MM.1S (cell line): ENCODE measurements at regions not wholly inside any gene's neighbourhood (a gene's known extent, or its start where the extent isn't known, plus 50 kb on each side); places are given as distances from the start of the nearest gene placed in this dataset.

Experiments
- DNase-seq: peaks from one replicate; pipeline ENCODE4 v3.0.0-alpha.2; 2015
- H2AFZ ChIP-seq: fragments of 300-600 bp; sonication (generic); 2 replicates; pipeline ENCODE4 v1.6.0; 2016; ENCODE audit warnings: antibody characterized with exemption, low read length
- H3F3A ChIP-seq: fragments of 300-600 bp; sonication (generic); 2 replicates; pipeline ENCODE4 v1.6.1; 2016; ENCODE audit warnings: mild to moderate bottlenecking, antibody characterized with exemption, low read length, moderate library complexity, mixed read lengths; ENCODE audit not compliant: insufficient read depth
- H3K27ac ChIP-seq: fragments of 300-600 bp; sonication (generic); 2 replicates; pipeline ENCODE4 v1.5.1; 2016; ENCODE audit warnings: mild to moderate bottlenecking, low read length
- H3K27me3 ChIP-seq: fragments of 300-600 bp; sonication (generic); replicated peaks from 2 replicates; pipeline ENCODE4 v1.6.0; 2016; ENCODE audit warnings: low read length; ENCODE audit not compliant: insufficient read depth
- H3K36me3 ChIP-seq: fragments of 300-600 bp; sonication (generic); replicated peaks from 2 replicates; pipeline ENCODE4 v1.6.1; 2016; ENCODE audit warnings: mild to moderate bottlenecking, low read length, mixed read lengths; ENCODE audit not compliant: insufficient read depth
- H3K4me1 ChIP-seq: fragments of 300-600 bp; sonication (generic); 2 replicates; pipeline ENCODE4 v1.6.1; 2016; ENCODE audit warnings: low read length, mixed read lengths
- H3K4me2 ChIP-seq: fragments of 300-600 bp; sonication (generic); 2 replicates; pipeline ENCODE4 v1.6.0; 2016; ENCODE audit warnings: low read depth, low read length
- H3K4me3 ChIP-seq: fragments of 300-600 bp; sonication (generic); 2 replicates; pipeline ENCODE4 v1.5.1; 2016; ENCODE audit warnings: low read length, mixed read lengths
- H3K79me2 ChIP-seq: fragments of 300-600 bp; sonication (generic); 2 replicates; pipeline ENCODE4 v1.6.1; 2016; ENCODE audit warnings: mixed run types, low read length, mixed read lengths
- H3K9ac ChIP-seq: fragments of 300-600 bp; sonication (generic); 2 replicates; pipeline ENCODE4 v1.6.1; 2016; ENCODE audit warnings: low read length, mixed read lengths
- H3K9me2 ChIP-seq: fragments of 300-600 bp; sonication (generic); replicated peaks from 2 replicates; pipeline ENCODE4 v1.6.1; 2016; ENCODE audit warnings: mild to moderate bottlenecking, low read length, mixed read lengths; ENCODE audit not compliant: insufficient read depth
- H3K9me3 ChIP-seq: fragments of 300-600 bp; sonication (generic); replicated peaks from 2 replicates; pipeline ENCODE4 v1.6.1; 2016; ENCODE audit warnings: mild to moderate bottlenecking, low read length, mixed read lengths; ENCODE audit not compliant: insufficient read depth
- H4K20me1 ChIP-seq: fragments of 300-600 bp; sonication (generic); 2 replicates; pipeline ENCODE4 v1.6.1; 2016; ENCODE audit warnings: mild to moderate bottlenecking, low read length, moderate library complexity, mixed read lengths; ENCODE audit not compliant: insufficient read depth
- CTCF ChIP-seq: fragments of 300-600 bp; sonication (generic); IDR thresholded peaks from 2 replicates; pipeline ENCODE4 v1.5.1; 2016; ENCODE audit warnings: antibody characterized with exemption, low read length, mixed read lengths
- EZH2 ChIP-seq: fragments of 300-600 bp; sonication (generic); optimal IDR thresholded peaks from 2 replicates; pipeline ENCODE3; 2017; ENCODE audit warnings: low read depth, mild to moderate bottlenecking, antibody characterized with exemption, low read length, mixed read lengths
- EZH2phosphoT487 ChIP-seq: fragments of 300-600 bp; sonication (generic); IDR thresholded peaks from 2 replicates; pipeline ENCODE4 v1.6.1; 2018; ENCODE audit warnings: antibody characterized with exemption, low read length

GRCh38 chr11:128284634-128285033, 302.7 kb downstream of the ETS1 start:
- Histone ChIP-seq H3K27ac (no peak overlapping the region), H3K4me1 (peaks cover under 1% of the 10 kb centered on the region; the same call in 1 of the 2 replicates), H3K4me3 (no peak overlapping the region), H3K4me2 (no peak overlapping the region), H3F3A (no peaks in the 10 kb centered on the region), H3K9ac (no peak overlapping the region), H3K9me3 (no peaks in the 10 kb centered on the region), H2AFZ (no peak overlapping the region), H3K79me2 (no peaks in the 10 kb centered on the region), H3K27me3 (no peaks in the 10 kb centered on the region), H3K36me3 (no peaks in the 10 kb centered on the region), H3K9me2 (no peaks in the 10 kb centered on the region), H4K20me1 (no peaks in the 10 kb centered on the region)
- no peak for DNase-seq
- no peak for TF ChIP-seq EZH2phosphoT487
- TF ChIP-seq EZH2 = no peak
- TF ChIP-seq CTCF = no peak

GRCh38 chr11:128283451-128283850, 303.9 kb downstream of the ETS1 start:
- H3K79me2 ChIP-seq = no peaks in the 10 kb centered on the region
- H3K27me3 ChIP-seq = no peaks in the 10 kb centered on the region
- H3K36me3 ChIP-seq = no peaks in the 10 kb centered on the region
- DNase-seq = no peak
- no peak overlapping the region for H3K27ac ChIP-seq
- H2AFZ ChIP-seq = no peak overlapping the region
- no peaks in the 10 kb centered on the region for H3F3A ChIP-seq
- H3K9me2 ChIP-seq = no peaks in the 10 kb centered on the region
- no peak overlapping the region for H3K9ac ChIP-seq
- H4K20me1 ChIP-seq = no peaks in the 10 kb centered on the region
- no peaks in the 10 kb centered on the region for H3K9me3 ChIP-seq
- no peak overlapping the region for H3K4me2 ChIP-seq
- no peak for TF ChIP-seq EZH2
- TF ChIP-seq EZH2phosphoT487 = no peak
- TF ChIP-seq CTCF = no peak
- H3K4me1 ChIP-seq = no peaks in the 10 kb centered on the region
- no peak overlapping the region for H3K4me3 ChIP-seq

GRCh38 chr11:128282053-128282452, 305.3 kb downstream of the ETS1 start:
- H3K9ac ChIP-seq = no peak overlapping the region
- H4K20me1 ChIP-seq = no peaks in the 10 kb centered on the region
- H3K4me2 ChIP-seq = no peak overlapping the region
- no peaks in the 10 kb centered on the region for H3K9me3 ChIP-seq
- no peaks in the 10 kb centered on the region for H3K9me2 ChIP-seq
- H3F3A ChIP-seq = no peaks in the 10 kb centered on the region
- no peaks in the 10 kb centered on the region for H3K79me2 ChIP-seq
- H3K36me3 ChIP-seq = no peaks in the 10 kb centered on the region
- H3K4me3 ChIP-seq = no peak overlapping the region
- no peak for DNase-seq
- no peak for TF ChIP-seq EZH2
- TF ChIP-seq EZH2phosphoT487 = no peak
- H3K27me3 ChIP-seq = no peaks in the 10 kb centered on the region
- no peak overlapping the region for H3K27ac ChIP-seq
- no peaks in the 10 kb centered on the region for H3K4me1 ChIP-seq
- no peak overlapping the region for H2AFZ ChIP-seq

- Histone ChIP-seq H3K9me2 (no peaks in the 10 kb centered on the region), H4K20me1 (no peaks in the 10 kb centered on the region), H3K79me2 (no peaks in the 10 kb centered on the region), H2AFZ (no peak overlapping the region), H3K36me3 (no peaks in the 10 kb centered on the region), H3K27me3 (no peaks in the 10 kb centered on the region), H3K9me3 (no peaks in the 10 kb centered on the region), H3K9ac (no peak overlapping the region), H3K4me1 (no peaks in the 10 kb centered on the region), H3K4me3 (no peak overlapping the region), H3K4me2 (no peak overlapping the region), H3K27ac (no peak overlapping the region), H3F3A (no peaks in the 10 kb centered on the region)
- DNase-seq = no peak
- TF ChIP-seq CTCF = no peak
- no peak for TF ChIP-seq EZH2phosphoT487
- TF ChIP-seq EZH2 = no peak
Measured at GRCh38 chr11:128279866-128280265, 307.5 kb downstream of the ETS1 start.
